ENCODE measurements at regions not wholly inside any gene's neighbourhood (a gene's known extent, or its start where the extent isn't known, plus 50 kb on each side); places are given as distances from the start of the nearest gene placed in this dataset.

DNA sequence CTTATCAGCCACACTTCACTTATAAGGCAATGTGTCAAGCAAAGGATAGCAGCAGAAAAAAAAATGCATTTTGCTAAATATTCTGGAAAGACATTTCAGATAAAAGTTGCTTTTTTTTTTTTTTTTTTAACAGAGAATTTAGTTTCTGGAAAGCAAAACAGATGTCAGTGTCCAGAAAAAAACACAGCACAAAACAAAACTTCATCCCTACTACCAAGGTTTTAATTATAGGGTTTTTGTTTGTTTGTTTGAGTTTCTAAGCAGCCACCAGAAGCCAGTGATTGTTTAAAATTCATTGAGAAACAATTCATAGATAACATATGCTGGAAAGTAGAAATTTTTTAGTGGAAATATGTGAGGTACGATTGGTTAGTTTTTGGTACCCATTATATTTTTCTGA lies 1202.7 kb downstream of the OTOL1 start:
- ChIA-PET CTCF (no interaction called here), POLR2A (no interaction called here)
- Histone ChIP-seq H3K4me1 (ENCODE audit: control insufficient read depth, insufficient read depth, low read length) (no peaks in the 10 kb centered on the region), H3K9me3 (ENCODE audit: control insufficient read depth, insufficient read depth, low read depth, low read length) (no peaks in the 10 kb centered on the region), H3K4me3 (ENCODE audit: low read depth, low read length) (no peak overlapping the region), H3K36me3 (ENCODE audit: control insufficient read depth in 2 of 2, insufficient read depth in 1 of 2, low read length in 2 of 2) (no peaks in the 10 kb centered on the region), H3K27ac (ENCODE audit: extremely low read depth, low read depth, low read length) (no peak overlapping the region)
- TF ChIP-seq HOXD13 (CRISPR knock-in tag; IDR thresholded peaks at IDR 0.05; ENCODE audit: borderline replicate concordance) (no peak), ZNF521 (tag by site-specific recombination; IDR thresholded peaks at IDR 0.05) (no peak), ZSCAN18 (tag by site-specific recombination; IDR thresholded peaks at IDR 0.05) (no peak), ZNF169 (tag by site-specific recombination; IDR thresholded peaks at IDR 0.05) (no peak), ZNF48 (tag by site-specific recombination; IDR thresholded peaks at IDR 0.05) (no peak), ZNF416 (tag by site-specific recombination; IDR thresholded peaks at IDR 0.05) (no peak), PRDM6 (tag by site-specific recombination; IDR thresholded peaks at IDR 0.05) (no peak), ZNF23 (tag by site-specific recombination; IDR thresholded peaks at IDR 0.05; ENCODE audit: borderline replicate concordance) (no peak), ZNF132 (tag by site-specific recombination; IDR thresholded peaks at IDR 0.05; ENCODE audit: borderline replicate concordance) (no peak), OVOL3 (tag by site-specific recombination; IDR thresholded peaks at IDR 0.05) (no peak), ZNF140 (tag by site-specific recombination; IDR thresholded peaks at IDR 0.05) (no peak), ATF2 (tag by site-specific recombination; IDR thresholded peaks at IDR 0.05; ENCODE audit: low read depth) (no peak), ZNF24 (tag by site-specific recombination; IDR thresholded peaks at IDR 0.05) (no peak), ZNF837 (tag by site-specific recombination; IDR thresholded peaks at IDR 0.05) (no peak), ZNF350 (tag by site-specific recombination; IDR thresholded peaks at IDR 0.05) (no peak), ZNF571 (tag by site-specific recombination; IDR thresholded peaks at IDR 0.05) (no peak), PRDM1 (tag by site-specific recombination; IDR thresholded peaks at IDR 0.05) (no peak), AEBP2 (tag by site-specific recombination; IDR thresholded peaks at IDR 0.05; ENCODE audit: borderline replicate concordance) (no peak), ZNF114 (tag by site-specific recombination; IDR thresholded peaks at IDR 0.05) (no peak), ZNF558 (tag by site-specific recombination; IDR thresholded peaks at IDR 0.05) (no peak)

GRCh38 chr3:162701211-162701610 lies 1204.6 kb downstream of the OTOL1 start:
- no peaks in the 10 kb centered on the region for H3K4me1 ChIP-seq (ENCODE audit: control insufficient read depth, insufficient read depth, low read length)
- H3K27ac ChIP-seq (ENCODE audit: extremely low read depth, low read depth, low read length), result no peak overlapping the region
- H3K4me3 ChIP-seq (ENCODE audit: low read depth, low read length), result no peak overlapping the region
- CTCF ChIA-PET, result interaction anchor here (0.7 kb wide), 1 partner anchor 420 kb away, joined by 5 read pairs; no protein-coding TSS in a partner anchor
- POLR2A ChIA-PET, result no interaction called here
- no peaks in the 10 kb centered on the region for H3K9me3 ChIP-seq (ENCODE audit: control insufficient read depth, insufficient read depth, low read depth, low read length)
- no peaks in the 10 kb centered on the region for H3K36me3 ChIP-seq (ENCODE audit: control insufficient read depth in 2 of 2, insufficient read depth in 1 of 2, low read length in 2 of 2)
- TF ChIP-seq ZNF311 (tag by site-specific recombination; IDR thresholded peaks at IDR 0.05; ENCODE audit: borderline replicate concordance) (no peak), ZNF23 (tag by site-specific recombination; IDR thresholded peaks at IDR 0.05; ENCODE audit: borderline replicate concordance) (no peak), SP2 (tag by site-specific recombination; IDR thresholded peaks at IDR 0.05) (no peak), ZNF571 (tag by site-specific recombination; IDR thresholded peaks at IDR 0.05) (no peak)
- TF ChIP-seq, protein P1, sequence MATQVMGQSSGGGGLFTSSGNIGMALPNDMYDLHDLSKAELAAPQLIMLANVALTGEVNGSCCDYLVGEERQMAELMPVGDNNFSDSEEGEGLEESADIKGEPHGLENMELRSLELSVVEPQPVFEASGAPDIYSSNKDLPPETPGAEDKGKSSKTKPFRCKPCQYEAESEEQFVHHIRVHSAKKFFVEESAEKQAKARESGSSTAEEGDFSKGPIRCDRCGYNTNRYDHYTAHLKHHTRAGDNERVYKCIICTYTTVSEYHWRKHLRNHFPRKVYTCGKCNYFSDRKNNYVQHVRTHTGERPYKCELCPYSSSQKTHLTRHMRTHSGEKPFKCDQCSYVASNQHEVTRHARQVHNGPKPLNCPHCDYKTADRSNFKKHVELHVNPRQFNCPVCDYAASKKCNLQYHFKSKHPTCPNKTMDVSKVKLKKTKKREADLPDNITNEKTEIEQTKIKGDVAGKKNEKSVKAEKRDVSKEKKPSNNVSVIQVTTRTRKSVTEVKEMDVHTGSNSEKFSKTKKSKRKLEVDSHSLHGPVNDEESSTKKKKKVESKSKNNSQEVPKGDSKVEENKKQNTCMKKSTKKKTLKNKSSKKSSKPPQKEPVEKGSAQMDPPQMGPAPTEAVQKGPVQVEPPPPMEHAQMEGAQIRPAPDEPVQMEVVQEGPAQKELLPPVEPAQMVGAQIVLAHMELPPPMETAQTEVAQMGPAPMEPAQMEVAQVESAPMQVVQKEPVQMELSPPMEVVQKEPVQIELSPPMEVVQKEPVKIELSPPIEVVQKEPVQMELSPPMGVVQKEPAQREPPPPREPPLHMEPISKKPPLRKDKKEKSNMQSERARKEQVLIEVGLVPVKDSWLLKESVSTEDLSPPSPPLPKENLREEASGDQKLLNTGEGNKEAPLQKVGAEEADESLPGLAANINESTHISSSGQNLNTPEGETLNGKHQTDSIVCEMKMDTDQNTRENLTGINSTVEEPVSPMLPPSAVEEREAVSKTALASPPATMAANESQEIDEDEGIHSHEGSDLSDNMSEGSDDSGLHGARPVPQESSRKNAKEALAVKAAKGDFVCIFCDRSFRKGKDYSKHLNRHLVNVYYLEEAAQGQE (tag by site-specific recombination; IDR thresholded peaks at IDR 0.05), result no peak
- TF ChIP-seq, protein P2, sequence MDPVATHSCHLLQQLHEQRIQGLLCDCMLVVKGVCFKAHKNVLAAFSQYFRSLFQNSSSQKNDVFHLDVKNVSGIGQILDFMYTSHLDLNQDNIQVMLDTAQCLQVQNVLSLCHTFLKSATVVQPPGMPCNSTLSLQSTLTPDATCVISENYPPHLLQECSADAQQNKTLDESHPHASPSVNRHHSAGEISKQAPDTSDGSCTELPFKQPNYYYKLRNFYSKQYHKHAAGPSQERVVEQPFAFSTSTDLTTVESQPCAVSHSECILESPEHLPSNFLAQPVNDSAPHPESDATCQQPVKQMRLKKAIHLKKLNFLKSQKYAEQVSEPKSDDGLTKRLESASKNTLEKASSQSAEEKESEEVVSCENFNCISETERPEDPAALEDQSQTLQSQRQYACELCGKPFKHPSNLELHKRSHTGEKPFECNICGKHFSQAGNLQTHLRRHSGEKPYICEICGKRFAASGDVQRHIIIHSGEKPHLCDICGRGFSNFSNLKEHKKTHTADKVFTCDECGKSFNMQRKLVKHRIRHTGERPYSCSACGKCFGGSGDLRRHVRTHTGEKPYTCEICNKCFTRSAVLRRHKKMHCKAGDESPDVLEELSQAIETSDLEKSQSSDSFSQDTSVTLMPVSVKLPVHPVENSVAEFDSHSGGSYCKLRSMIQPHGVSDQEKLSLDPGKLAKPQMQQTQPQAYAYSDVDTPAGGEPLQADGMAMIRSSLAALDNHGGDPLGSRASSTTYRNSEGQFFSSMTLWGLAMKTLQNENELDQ (tag by site-specific recombination; IDR thresholded peaks at IDR 0.05; ENCODE audit: low read depth), result no peak
